ENCODE measurements at regions not wholly inside any gene's neighbourhood (a gene's known extent, or its start where the extent isn't known, plus 50 kb on each side); places are given as distances from the start of the nearest gene placed in this dataset.

- Histone ChIP-seq H3K79me2 (ENCODE audit: control insufficient read depth, insufficient read depth, low read length) (no peaks in the 10 kb centered on the region), H3K9ac (ENCODE audit: control insufficient read depth, insufficient read depth, low read length) (no peak overlapping the region), H3K4me3 (no peak overlapping the region), H3K36me3 (ENCODE audit: control insufficient read depth in 2 of 2, insufficient read depth in 2 of 2, low read length in 1 of 2) (no peaks in the 10 kb centered on the region), H3K9me3 (replicated peaks; ENCODE audit: control insufficient read depth, insufficient read depth, low read length) (no peaks in the 10 kb centered on the region), H3K4me2 (ENCODE audit: control insufficient read depth, insufficient read depth) (no peak overlapping the region), H3K27me3 (replicated peaks in 1 of 2; ENCODE audit: control insufficient read depth in 2 of 2, insufficient read depth in 2 of 2, low read length in 1 of 2) (no peaks in the 10 kb centered on the region), H4K20me1 (ENCODE audit: control insufficient read depth, insufficient read depth) (no peaks in the 10 kb centered on the region), H2AFZ (ENCODE audit: control insufficient read depth, low read depth, low read length) (no peak overlapping the region), H3K27ac (ENCODE audit: control insufficient read depth, insufficient read depth) (no peak overlapping the region), H3K4me1 (ENCODE audit: control insufficient read depth, insufficient read depth, low read length) (no peaks in the 10 kb centered on the region)
- RAD21 ChIA-PET (ENCODE audit: unreplicated experiment), result no interaction called here
- ATAC-seq, result no peak
- no peak for DNase-seq (ENCODE audit: low read depth, low spot score)
- SMC1A ChIA-PET (ENCODE audit: uncharacterized antibody, unreplicated experiment), result no interaction called here
- in situ Hi-C loops (cut with MboI) (no loop called here), intact Hi-C loops (cut with micrococcal nuclease; ENCODE audit: unreplicated experiment) (no loop called here)
- no TSS peak for BruUV-seq (replicated peaks)
- CTCF ChIA-PET, result no interaction called here
- FAIRE-seq, result no peak
- POLR2A ChIA-PET, result no interaction called here
- TF ChIP-seq BCL11A (IDR thresholded peaks at IDR 0.05; ENCODE audit: low read depth, low read length) (no peak), SKIL (IDR thresholded peaks at IDR 0.05; ENCODE audit: low read depth, poor library complexity, severe bottlenecking) (no peak), HSF1 (IDR thresholded peaks at IDR 0.05; ENCODE audit: low read depth, low read length) (no peak), ZSCAN29 (IDR thresholded peaks at IDR 0.05) (no peak)
Measured at GRCh38 chr2:5111581-5111980, 580.6 kb upstream of the SOX11 start.

- SMC1A ChIA-PET (ENCODE audit: uncharacterized antibody, unreplicated experiment), result no interaction called here
- H3K27ac ChIP-seq (ENCODE audit: control insufficient read depth, insufficient read depth), result no peak overlapping the region
- H3K9ac ChIP-seq (ENCODE audit: control insufficient read depth, insufficient read depth, low read length), result no peak overlapping the region
- DNase-seq (ENCODE audit: low read depth, low spot score), result no peak
- POLR2A ChIA-PET, result no interaction called here
- no peak overlapping the region for H3K4me3 ChIP-seq
- H3K27me3 ChIP-seq (replicated peaks in 1 of 2; ENCODE audit: control insufficient read depth in 2 of 2, insufficient read depth in 2 of 2, low read length in 1 of 2), result no peaks in the 10 kb centered on the region
- intact Hi-C loops (cut with micrococcal nuclease; ENCODE audit: unreplicated experiment) (no loop called here), in situ Hi-C loops (cut with MboI) (no loop called here)
- no peak overlapping the region for H2AFZ ChIP-seq (ENCODE audit: control insufficient read depth, low read depth, low read length)
- no peaks in the 10 kb centered on the region for H4K20me1 ChIP-seq (ENCODE audit: control insufficient read depth, insufficient read depth)
- no peaks in the 10 kb centered on the region for H3K36me3 ChIP-seq (ENCODE audit: control insufficient read depth in 2 of 2, insufficient read depth in 2 of 2, low read length in 1 of 2)
- H3K4me2 ChIP-seq (ENCODE audit: control insufficient read depth, insufficient read depth), result no peak overlapping the region
- no peak for FAIRE-seq
- no peaks in the 10 kb centered on the region for H3K9me3 ChIP-seq (replicated peaks; ENCODE audit: control insufficient read depth, insufficient read depth, low read length)
- CTCF ChIA-PET, result no interaction called here
- no peak for ATAC-seq
- no peaks in the 10 kb centered on the region for H3K4me1 ChIP-seq (ENCODE audit: control insufficient read depth, insufficient read depth, low read length)
- no peak for TF ChIP-seq ZSCAN29 (IDR thresholded peaks at IDR 0.05)
- RAD21 ChIA-PET (ENCODE audit: unreplicated experiment), result no interaction called here
- no peaks in the 10 kb centered on the region for H3K79me2 ChIP-seq (ENCODE audit: control insufficient read depth, insufficient read depth, low read length)
- no TSS peak for BruUV-seq (replicated peaks)
Measured at GRCh38 chr2:5119046-5119445, 573.1 kb upstream of the SOX11 start.

Measured in GM12878 (cell line).